ENCODE measurements at regions not wholly inside any gene's neighbourhood (a gene's known extent, or its start where the extent isn't known, plus 50 kb on each side); places are given as distances from the start of the nearest gene placed in this dataset.

DNA sequence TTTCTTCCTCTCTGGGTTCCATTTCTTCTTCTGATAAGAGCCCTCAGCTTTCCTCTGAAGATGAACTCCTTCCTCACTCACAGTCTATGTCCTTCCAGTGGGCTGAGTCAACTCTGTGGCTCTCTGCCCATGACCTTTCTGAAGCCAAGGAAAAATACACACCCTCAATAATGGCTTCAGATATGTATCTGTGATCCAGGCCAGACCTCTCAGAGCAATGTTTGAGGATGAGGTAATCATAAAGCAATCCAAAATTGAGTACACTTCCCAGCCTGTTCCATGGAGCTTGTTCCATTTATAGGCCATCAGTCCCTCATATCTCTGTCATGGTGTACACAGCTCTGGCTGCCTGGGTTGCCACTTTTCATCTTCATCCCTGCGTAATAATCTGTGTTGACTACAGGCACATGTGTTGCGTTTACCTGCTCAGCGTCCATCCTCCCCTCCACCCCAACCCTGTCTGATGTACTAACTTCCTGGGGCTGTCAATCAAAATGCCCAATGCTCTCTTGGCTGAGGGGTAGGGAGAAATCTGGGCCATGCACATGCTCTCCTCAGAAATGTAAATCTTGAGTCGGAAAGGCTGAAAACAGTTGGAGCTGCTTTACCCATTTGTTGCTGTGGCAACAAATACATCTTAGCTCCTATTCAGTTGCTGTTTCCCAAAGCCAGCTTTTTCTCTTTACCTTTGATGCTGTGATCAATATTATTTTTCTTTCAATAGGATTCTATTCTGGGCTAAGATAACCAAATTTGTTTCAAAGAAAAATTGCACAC, 377.8 kb upstream of the TMEM132C start:
- H3K36me3 ChIP-seq (ENCODE audit: low read depth): no peaks in the 10 kb centered on the region
- no peaks in the 10 kb centered on the region for H4K20me1 ChIP-seq (ENCODE audit: insufficient read depth)
- in situ Hi-C loops (cut with MboI): no loop called here
- no peaks in the 10 kb centered on the region for H3K9me3 ChIP-seq (ENCODE audit: low read depth)
- H3K9me2 ChIP-seq (ENCODE audit: insufficient read depth): no peaks in the 10 kb centered on the region
- H3K27me3 ChIP-seq (replicated peaks; ENCODE audit: insufficient read depth): no peaks in the 10 kb centered on the region
- no peak overlapping the region for H3K27ac ChIP-seq
- no peak overlapping the region for H3K4me2 ChIP-seq (ENCODE audit: unreplicated experiment)
- H3F3A ChIP-seq (ENCODE audit: insufficient read depth): no peaks in the 10 kb centered on the region
- TF ChIP-seq EZH2 (IDR thresholded peaks at IDR 0.05; ENCODE audit: insufficient read depth, poor library complexity, severe bottlenecking) (no peak), EZH2phosphoT487 (IDR thresholded peaks at IDR 0.05; ENCODE audit: insufficient read depth, low read depth) (no peak)
- no peak overlapping the region for H3K4me3 ChIP-seq
- no peak overlapping the region for H2AFZ ChIP-seq
- H3K4me1 ChIP-seq (ENCODE audit: insufficient read depth): no peaks in the 10 kb centered on the region
- no peak overlapping the region for H3K9ac ChIP-seq
- DNase-seq: peak; percentile 52
- 17 to 22% methylated on average over 4 of the region's 4 CpGs for WGBS, 2 experiments (ENCODE audit: low coverage in 1 of 2, low lambda C conversion rate in 2 of 2, missing lambda C conversion rate in 2 of 2)
- H3K79me2 ChIP-seq (ENCODE audit: insufficient read depth): no peaks in the 10 kb centered on the region

DNA sequence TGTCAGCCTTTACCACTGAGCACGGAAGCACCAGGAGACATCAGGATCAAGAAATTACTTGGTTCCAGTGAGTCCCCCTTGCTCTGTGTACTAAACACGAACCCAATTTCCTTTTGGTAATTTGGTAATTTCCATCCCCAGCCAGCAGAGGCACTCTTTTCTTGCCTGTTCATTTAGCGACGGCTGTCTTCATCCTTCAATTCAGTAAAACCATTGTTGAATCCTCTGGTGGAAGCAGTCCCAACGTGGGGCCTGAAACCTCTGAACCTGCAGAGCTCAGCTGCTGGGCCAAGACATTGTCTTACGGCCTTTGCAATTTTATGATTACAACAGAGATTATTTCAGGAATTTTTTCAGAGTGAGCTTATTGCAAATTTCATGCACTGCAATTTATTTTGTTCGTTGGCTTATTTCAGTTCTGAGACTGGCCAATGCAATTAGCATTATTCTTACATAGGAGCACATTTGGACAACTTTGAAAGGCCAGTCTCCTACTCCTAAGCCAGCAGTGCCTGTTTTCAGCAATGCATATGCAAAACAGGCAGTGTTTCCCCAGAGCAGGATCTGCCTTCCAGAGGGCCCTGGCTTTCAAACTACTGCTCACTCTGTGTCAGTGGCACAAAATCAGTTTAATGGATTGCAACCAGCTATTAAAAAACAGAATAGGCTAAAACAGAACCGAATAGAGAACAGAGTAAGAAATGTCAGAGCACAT, 372.9 kb upstream of the TMEM132C start:
- Histone ChIP-seq H3K27ac (no peak overlapping the region), H3K4me3 (no peak overlapping the region), H3K4me2 (ENCODE audit: unreplicated experiment) (no peak overlapping the region), H3K9me3 (ENCODE audit: low read depth) (no peaks in the 10 kb centered on the region), H3K27me3 (replicated peaks; ENCODE audit: insufficient read depth) (no peaks in the 10 kb centered on the region), H3F3A (ENCODE audit: insufficient read depth) (no peaks in the 10 kb centered on the region), H4K20me1 (ENCODE audit: insufficient read depth) (no peaks in the 10 kb centered on the region), H3K4me1 (ENCODE audit: insufficient read depth) (no peaks in the 10 kb centered on the region), H3K9me2 (ENCODE audit: insufficient read depth) (no peaks in the 10 kb centered on the region), H3K36me3 (ENCODE audit: low read depth) (no peaks in the 10 kb centered on the region), H2AFZ (no peak overlapping the region), H3K79me2 (ENCODE audit: insufficient read depth) (no peaks in the 10 kb centered on the region), H3K9ac (no peak overlapping the region)
- 22 to 29% methylated on average over 8 of the region's 8 CpGs for WGBS, 2 experiments (ENCODE audit: low coverage in 1 of 2, low lambda C conversion rate in 2 of 2, missing lambda C conversion rate in 2 of 2)
- peak; percentile 19 for DNase-seq
- in situ Hi-C loops (cut with MboI): no loop called here
- TF ChIP-seq EZH2phosphoT487 (IDR thresholded peaks at IDR 0.05; ENCODE audit: insufficient read depth, low read depth) (no peak), EZH2 (IDR thresholded peaks at IDR 0.05; ENCODE audit: insufficient read depth, poor library complexity, severe bottlenecking) (no peak)

DNA sequence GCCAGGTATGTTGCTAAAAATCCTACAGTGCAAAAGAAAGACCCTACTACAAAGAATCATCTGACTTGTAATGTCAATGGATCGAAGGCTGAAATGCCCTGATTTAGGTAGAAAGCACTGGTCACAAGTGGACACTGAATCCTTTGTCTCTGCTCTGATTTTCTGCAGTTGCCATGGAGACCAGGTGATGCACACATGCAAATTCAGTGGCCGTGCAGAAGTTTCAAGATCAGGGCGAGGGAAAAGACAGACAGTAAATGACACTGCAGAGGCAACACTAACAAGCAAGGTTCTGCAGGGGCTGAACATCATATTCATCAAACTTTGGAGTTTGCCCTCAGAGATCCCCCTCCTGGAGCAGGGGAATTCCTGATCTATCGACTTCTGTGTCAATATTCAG, 370.3 kb upstream of the TMEM132C start:
- H3K4me3 ChIP-seq: no peak overlapping the region
- H3K9ac ChIP-seq: no peak overlapping the region
- no peaks in the 10 kb centered on the region for H3K4me1 ChIP-seq (ENCODE audit: insufficient read depth)
- no peak overlapping the region for H2AFZ ChIP-seq
- H3K27me3 ChIP-seq (replicated peaks; ENCODE audit: insufficient read depth): no peaks in the 10 kb centered on the region
- H3K9me3 ChIP-seq (ENCODE audit: low read depth): no peaks in the 10 kb centered on the region
- no peaks in the 10 kb centered on the region for H3K79me2 ChIP-seq (ENCODE audit: insufficient read depth)
- no peaks in the 10 kb centered on the region for H3F3A ChIP-seq (ENCODE audit: insufficient read depth)
- no peaks in the 10 kb centered on the region for H3K9me2 ChIP-seq (ENCODE audit: insufficient read depth)
- in situ Hi-C loops (cut with MboI): no loop called here
- no peaks in the 10 kb centered on the region for H3K36me3 ChIP-seq (ENCODE audit: low read depth)
- TF ChIP-seq EZH2 (IDR thresholded peaks at IDR 0.05; ENCODE audit: insufficient read depth, poor library complexity, severe bottlenecking) (no peak), EZH2phosphoT487 (IDR thresholded peaks at IDR 0.05; ENCODE audit: insufficient read depth, low read depth) (no peak)
- no peak overlapping the region for H3K27ac ChIP-seq
- H4K20me1 ChIP-seq (ENCODE audit: insufficient read depth): no peaks in the 10 kb centered on the region
- DNase-seq: no peak
- no peak overlapping the region for H3K4me2 ChIP-seq (ENCODE audit: unreplicated experiment)
- WGBS, 2 experiments (ENCODE audit: low coverage in 1 of 2, low lambda C conversion rate in 2 of 2, missing lambda C conversion rate in 2 of 2): 43 to 46% methylated on average over 4 of the region's 4 CpGs

DNA sequence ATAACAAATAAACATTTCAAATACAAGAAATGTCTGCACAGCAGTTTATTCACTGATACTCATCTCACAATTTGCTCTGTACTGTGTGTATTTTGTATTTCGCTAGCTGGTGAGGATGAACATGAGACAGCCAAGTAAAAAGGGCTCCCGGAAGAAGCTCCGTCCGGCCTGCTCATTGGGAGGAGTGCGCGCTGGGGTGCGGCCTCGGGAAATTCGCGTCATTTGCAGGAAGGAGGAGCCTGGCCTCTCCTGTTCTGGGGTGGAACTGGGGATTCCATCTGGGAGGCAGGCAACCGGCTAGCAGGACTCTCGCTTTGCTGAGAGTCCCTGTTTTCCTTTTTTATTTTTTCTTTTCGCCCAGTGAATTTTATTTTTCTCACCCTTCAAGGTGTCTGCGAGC, 368.4 kb upstream of the TMEM132C start:
- H3K9me2 ChIP-seq (ENCODE audit: insufficient read depth): no peaks in the 10 kb centered on the region
- WGBS, 2 experiments (ENCODE audit: low coverage in 1 of 2, low lambda C conversion rate in 2 of 2, missing lambda C conversion rate in 2 of 2): 80 to 82% methylated on average over 14 of the region's 14 CpGs
- no peak overlapping the region for H3K4me2 ChIP-seq (ENCODE audit: unreplicated experiment)
- H3F3A ChIP-seq (ENCODE audit: insufficient read depth): no peaks in the 10 kb centered on the region
- no peaks in the 10 kb centered on the region for H4K20me1 ChIP-seq (ENCODE audit: insufficient read depth)
- H3K36me3 ChIP-seq (ENCODE audit: low read depth): no peaks in the 10 kb centered on the region
- in situ Hi-C loops (cut with MboI): no loop called here
- H3K4me1 ChIP-seq (ENCODE audit: insufficient read depth): 0 out of 2 replicates have a peak, but pooled peaks cover 4% of the 10 kb centered on the region
- no peaks in the 10 kb centered on the region for H3K79me2 ChIP-seq (ENCODE audit: insufficient read depth)
- H2AFZ ChIP-seq: no peak overlapping the region
- no peak overlapping the region for H3K9ac ChIP-seq
- no peak for DNase-seq
- no peak for TF ChIP-seq EZH2 (IDR thresholded peaks at IDR 0.05; ENCODE audit: insufficient read depth, poor library complexity, severe bottlenecking)
- TF ChIP-seq EZH2phosphoT487 (IDR thresholded peaks at IDR 0.05; ENCODE audit: insufficient read depth, low read depth): no peak
- no peaks in the 10 kb centered on the region for H3K27me3 ChIP-seq (replicated peaks; ENCODE audit: insufficient read depth)
- no peaks in the 10 kb centered on the region for H3K9me3 ChIP-seq (ENCODE audit: low read depth)
- H3K27ac ChIP-seq: no peak overlapping the region
- no peak overlapping the region for H3K4me3 ChIP-seq

Data from GM23248 (cell line).